Thymus (tissue), 11 donors: ENCODE measurements at regions not wholly inside any gene's neighbourhood (a gene's known extent, or its start where the extent isn't known, plus 50 kb on each side); places are given as distances from the start of the nearest gene placed in this dataset.

Source experiments
- DNase-seq, 9 donors: peaks; one replicate each; pipeline ENCODE4 v3.0.0-alpha.2; 2013; ENCODE audit warnings: low spot score in 9 of 9, low read depth in 6 of 9, missing footprints in 1 of 9
- H3K27ac ChIP-seq, 2 donors: one replicate each; pipeline ENCODE4 v1.5.1; 2013; ENCODE audit warnings: control low read depth in 1 of 2, low read depth in 1 of 2, low read length in 1 of 2, mild to moderate bottlenecking in 1 of 2, moderate library complexity in 1 of 2
- H3K27me3 ChIP-seq, 2 donors: one replicate each; pipeline ENCODE4 v1.5.1; 2013; ENCODE audit warnings: low read length in 1 of 2; ENCODE audit not compliant: control insufficient read depth in 2 of 2, insufficient read depth in 1 of 2
- H3K36me3 ChIP-seq, 2 donors: one replicate each; pipeline ENCODE4 v1.5.1; 2013; ENCODE audit warnings: low read length in 1 of 2, mild to moderate bottlenecking in 1 of 2, moderate library complexity in 1 of 2; ENCODE audit not compliant: control insufficient read depth in 2 of 2, insufficient read depth in 2 of 2
- H3K4me1 ChIP-seq, 2 donors: one replicate each; pipeline ENCODE4 v1.5.1; 2013; ENCODE audit warnings: low read length in 2 of 2; ENCODE audit not compliant: control insufficient read depth in 2 of 2, insufficient read depth in 2 of 2
- H3K4me3 ChIP-seq, 2 donors: one replicate each; pipeline ENCODE4 v1.5.1; 2013; ENCODE audit warnings: low read length in 2 of 2, control low read depth in 1 of 2, mild to moderate bottlenecking in 1 of 2
- H3K9me3 ChIP-seq, 2 donors: one replicate each; pipeline ENCODE4 v1.5.1; 2013; ENCODE audit warnings: low read length in 1 of 2, mild to moderate bottlenecking in 1 of 2; ENCODE audit not compliant: control insufficient read depth in 2 of 2, insufficient read depth in 1 of 2
- WGBS: extraction: QIAGEN DNeasy Blood & Tissue Kit; methylation state at CpG from one replicate; pipeline ENCODE4 v1.1.7; 2013; 5-methylcytosine and 5-hydroxymethylcytosine counted together
- donor health status: healthy.

GRCh38 chr10:78954689-78955088 lies 114.1 kb upstream of the ZMIZ1 start:
- peaks cover 0 to 20% of the 10 kb centered on the region in 2 donors for H3K4me1 ChIP-seq
- no peak overlapping the region for H3K4me3 ChIP-seq
- 98% methylated on average over 7 of the region's 7 CpGs for WGBS
- no peaks in the 10 kb centered on the region for H3K27me3 ChIP-seq
- no peak for DNase-seq
- H3K27ac ChIP-seq, result no peak overlapping the region
- no peaks in the 10 kb centered on the region for H3K9me3 ChIP-seq
- H3K36me3 ChIP-seq, result no peaks in the 10 kb centered on the region

GRCh38 chr10:78955206-78955605 lies 113.6 kb upstream of the ZMIZ1 start:
- Histone ChIP-seq H3K4me3 (no peak overlapping the region), H3K9me3 (no peaks in the 10 kb centered on the region), H3K36me3 (no peaks in the 10 kb centered on the region), H3K27me3 (no peaks in the 10 kb centered on the region), H3K27ac (no peak overlapping the region), H3K4me1 (peaks cover 0 to 20% of the 10 kb centered on the region in 2 donors)
- no peak for DNase-seq
- 98% methylated on average over 3 of the region's 3 CpGs for WGBS

GRCh38 chr10:78956391-78956790 lies 112.4 kb upstream of the ZMIZ1 start:
- H3K36me3 ChIP-seq, result no peaks in the 10 kb centered on the region
- H3K4me1 ChIP-seq, result peaks cover 0 to 25% of the 10 kb centered on the region in 2 donors
- no peak overlapping the region for H3K4me3 ChIP-seq
- DNase-seq, result no peak
- no peaks in the 10 kb centered on the region for H3K27me3 ChIP-seq
- H3K9me3 ChIP-seq, result no peaks in the 10 kb centered on the region
- 98% methylated on average over 5 of the region's 5 CpGs for WGBS
- H3K27ac ChIP-seq, result no peak overlapping the region

- Histone ChIP-seq H3K27me3 (no peaks in the 10 kb centered on the region), H3K36me3 (no peaks in the 10 kb centered on the region), H3K4me1 (peaks cover 0 to 19% of the 10 kb centered on the region in 2 donors), H3K27ac (no peak overlapping the region), H3K4me3 (no peak overlapping the region), H3K9me3 (no peaks in the 10 kb centered on the region)
- DNase-seq, result no peak
- WGBS, result 97% methylated on average over 2 of the region's 2 CpGs
Measured at GRCh38 chr10:78957471-78958039, 111.2 kb upstream of the ZMIZ1 start.

- no peak overlapping the region for H3K4me3 ChIP-seq
- no peak for DNase-seq
- no peak overlapping the region for H3K27ac ChIP-seq
- WGBS, result 88% methylated on average over 10 of the region's 10 CpGs
- no peaks in the 10 kb centered on the region for H3K9me3 ChIP-seq
- peaks cover 0 to 11% of the 10 kb centered on the region in 2 donors for H3K4me1 ChIP-seq
- H3K27me3 ChIP-seq, result no peaks in the 10 kb centered on the region
- H3K36me3 ChIP-seq, result no peaks in the 10 kb centered on the region
Measured at GRCh38 chr10:78959217-78959923, 109.4 kb upstream of the ZMIZ1 start.

- DNase-seq, result no peak
- Histone ChIP-seq H3K9me3 (no peaks in the 10 kb centered on the region), H3K27ac (no peak overlapping the region), H3K4me1 (peaks cover 0 to 11% of the 10 kb centered on the region in 2 donors), H3K4me3 (no peak overlapping the region), H3K36me3 (no peaks in the 10 kb centered on the region), H3K27me3 (no peaks in the 10 kb centered on the region)
- WGBS, result 78% methylated on average over 3 of the region's 3 CpGs
Measured at GRCh38 chr10:78959924-78960285, 108.9 kb upstream of the ZMIZ1 start.

- H3K9me3 ChIP-seq, result no peaks in the 10 kb centered on the region
- H3K36me3 ChIP-seq, result no peaks in the 10 kb centered on the region
- WGBS, result 91% methylated on average over 7 of the region's 7 CpGs
- H3K27me3 ChIP-seq, result peaks cover 0 to 3% of the 10 kb centered on the region in 2 donors
- no peak overlapping the region for H3K4me3 ChIP-seq
- peak in 1 of 9 donors; percentile 32 for DNase-seq
- peaks cover 0 to 16% of the 10 kb centered on the region in 2 donors for H3K4me1 ChIP-seq
- no peak overlapping the region for H3K27ac ChIP-seq
Measured at GRCh38 chr10:78960316-78960800, 108.4 kb upstream of the ZMIZ1 start.

GRCh38 chr10:78961760-78962159 lies 107.0 kb upstream of the ZMIZ1 start:
- H3K36me3 ChIP-seq, result no peaks in the 10 kb centered on the region
- DNase-seq, result no peak

GRCh38 chr10:78963074-78964034 lies 105.4 kb upstream of the ZMIZ1 start:
- no peaks in the 10 kb centered on the region for H3K36me3 ChIP-seq
- 95% methylated on average over 27 of the region's 27 CpGs for WGBS
- H3K4me1 ChIP-seq, result peaks cover 0 to 16% of the 10 kb centered on the region in 2 donors
- peaks cover 0 to 3% of the 10 kb centered on the region in 2 donors for H3K27me3 ChIP-seq
- no peak for DNase-seq
- H3K4me3 ChIP-seq, result no peak overlapping the region
- no peaks in the 10 kb centered on the region for H3K9me3 ChIP-seq
- H3K27ac ChIP-seq, result no peak overlapping the region

More at GRCh38 chr10:78961760-78962159, 107.0 kb upstream of the ZMIZ1 start:
- 96% methylated on average over 4 of the region's 4 CpGs for WGBS
- Histone ChIP-seq H3K4me1 (peaks cover 0 to 17% of the 10 kb centered on the region in 2 donors), H3K27me3 (peaks cover 0 to 3% of the 10 kb centered on the region in 2 donors), H3K4me3 (no peak overlapping the region), H3K27ac (no peak overlapping the region), H3K9me3 (no peaks in the 10 kb centered on the region)
